ENCODE measurements at regions not wholly inside any gene's neighbourhood (a gene's known extent, or its start where the extent isn't known, plus 50 kb on each side); places are given as distances from the start of the nearest gene placed in this dataset.

- CTCF ChIA-PET, result no interaction called here
- TF ChIP-seq, protein P1, sequence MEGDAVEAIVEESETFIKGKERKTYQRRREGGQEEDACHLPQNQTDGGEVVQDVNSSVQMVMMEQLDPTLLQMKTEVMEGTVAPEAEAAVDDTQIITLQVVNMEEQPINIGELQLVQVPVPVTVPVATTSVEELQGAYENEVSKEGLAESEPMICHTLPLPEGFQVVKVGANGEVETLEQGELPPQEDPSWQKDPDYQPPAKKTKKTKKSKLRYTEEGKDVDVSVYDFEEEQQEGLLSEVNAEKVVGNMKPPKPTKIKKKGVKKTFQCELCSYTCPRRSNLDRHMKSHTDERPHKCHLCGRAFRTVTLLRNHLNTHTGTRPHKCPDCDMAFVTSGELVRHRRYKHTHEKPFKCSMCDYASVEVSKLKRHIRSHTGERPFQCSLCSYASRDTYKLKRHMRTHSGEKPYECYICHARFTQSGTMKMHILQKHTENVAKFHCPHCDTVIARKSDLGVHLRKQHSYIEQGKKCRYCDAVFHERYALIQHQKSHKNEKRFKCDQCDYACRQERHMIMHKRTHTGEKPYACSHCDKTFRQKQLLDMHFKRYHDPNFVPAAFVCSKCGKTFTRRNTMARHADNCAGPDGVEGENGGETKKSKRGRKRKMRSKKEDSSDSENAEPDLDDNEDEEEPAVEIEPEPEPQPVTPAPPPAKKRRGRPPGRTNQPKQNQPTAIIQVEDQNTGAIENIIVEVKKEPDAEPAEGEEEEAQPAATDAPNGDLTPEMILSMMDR (IDR thresholded peaks at IDR 0.05; ENCODE audit: unreplicated experiment), result no peak
- H3K27me3 Mint-ChIP-seq (ENCODE audit: unreplicated experiment), result no peaks in the 10 kb centered on the region
Measured at GRCh38 chr11:13160806-13161205, 116.8 kb upstream of the BMAL1 start.

GRCh38 chr11:13163158-13163557, 114.4 kb upstream of the BMAL1 start:
- H3K9me3 Mint-ChIP-seq (ENCODE audit: low read depth, unreplicated experiment), result no peaks in the 10 kb centered on the region
- H3K27me3 Mint-ChIP-seq (ENCODE audit: unreplicated experiment), result no peaks in the 10 kb centered on the region
- H3K27ac Mint-ChIP-seq (ENCODE audit: unreplicated experiment), result no peak overlapping the region
- peaks cover 21% of the 10 kb centered on the region for H3K4me1 Mint-ChIP-seq (ENCODE audit: low read depth, unreplicated experiment)
- intact Hi-C loops (cut with micrococcal nuclease; ENCODE audit: unreplicated experiment), result no loop called here
- no peak overlapping the region for H3K4me3 Mint-ChIP-seq (ENCODE audit: low read depth, unreplicated experiment)
- no peaks in the 10 kb centered on the region for H3K36me3 Mint-ChIP-seq (ENCODE audit: insufficient read depth, unreplicated experiment)
- CTCF ChIA-PET, result no interaction called here
- no TSS peak for BruUV-seq (replicated peaks)
- TF ChIP-seq, protein P1 (IDR thresholded peaks at IDR 0.05; ENCODE audit: unreplicated experiment), result no peak
- no peak for DNase-seq

More at GRCh38 chr11:13160806-13161205, 116.8 kb upstream of the BMAL1 start:
- Mint-ChIP-seq H3K9me3 (ENCODE audit: low read depth, unreplicated experiment) (no peaks in the 10 kb centered on the region), H3K4me3 (ENCODE audit: low read depth, unreplicated experiment) (no peak overlapping the region), H3K36me3 (ENCODE audit: insufficient read depth, unreplicated experiment) (no peaks in the 10 kb centered on the region), H3K27ac (ENCODE audit: unreplicated experiment) (no peak overlapping the region), H3K4me1 (ENCODE audit: low read depth, unreplicated experiment) (peaks cover 19% of the 10 kb centered on the region)
- no TSS peak for BruUV-seq (replicated peaks)
- intact Hi-C loops (cut with micrococcal nuclease; ENCODE audit: unreplicated experiment), result no loop called here
- DNase-seq, result no peak

- no TSS peak for BruUV-seq (replicated peaks)
- TF ChIP-seq, protein P1 (IDR thresholded peaks at IDR 0.05; ENCODE audit: unreplicated experiment), result no peak
- intact Hi-C loops (cut with micrococcal nuclease; ENCODE audit: unreplicated experiment), result loop anchor here (5.0 kb wide), 1 partner anchor 199 kb away; no protein-coding TSS in a partner anchor
- no peaks in the 10 kb centered on the region for H3K9me3 Mint-ChIP-seq (ENCODE audit: low read depth, unreplicated experiment)
- H3K27ac Mint-ChIP-seq (ENCODE audit: unreplicated experiment), result no peak overlapping the region
- no peaks in the 10 kb centered on the region for H3K27me3 Mint-ChIP-seq (ENCODE audit: unreplicated experiment)
- H3K4me1 Mint-ChIP-seq (ENCODE audit: low read depth, unreplicated experiment), result peaks cover 39% of the 10 kb centered on the region
- CTCF ChIA-PET, result interaction anchor here (0.6 kb wide), 1 partner anchor 186 kb away, joined by 3 read pairs; no protein-coding TSS in a partner anchor
- no peak for DNase-seq
- H3K36me3 Mint-ChIP-seq (ENCODE audit: insufficient read depth, unreplicated experiment), result no peaks in the 10 kb centered on the region
- no peak overlapping the region for H3K4me3 Mint-ChIP-seq (ENCODE audit: low read depth, unreplicated experiment)
Measured at GRCh38 chr11:13166036-13166435, 111.6 kb upstream of the BMAL1 start.

- Mint-ChIP-seq H3K27me3 (ENCODE audit: unreplicated experiment) (no peaks in the 10 kb centered on the region), H3K4me3 (ENCODE audit: low read depth, unreplicated experiment) (no peak overlapping the region), H3K9me3 (ENCODE audit: low read depth, unreplicated experiment) (no peaks in the 10 kb centered on the region), H3K4me1 (ENCODE audit: low read depth, unreplicated experiment) (peaks cover 39% of the 10 kb centered on the region), H3K27ac (ENCODE audit: unreplicated experiment) (no peak overlapping the region), H3K36me3 (ENCODE audit: insufficient read depth, unreplicated experiment) (no peaks in the 10 kb centered on the region)
- DNase-seq, result peak; percentile 52
- intact Hi-C loops (cut with micrococcal nuclease; ENCODE audit: unreplicated experiment), result loop anchor here (5.0 kb wide), 1 partner anchor 201 kb away; no protein-coding TSS in a partner anchor
- CTCF ChIA-PET, result interaction anchor here (1.2 kb wide), 1 partner anchor 204 kb away, joined by 5 read pairs; no protein-coding TSS in a partner anchor
- TF ChIP-seq, protein P1 (IDR thresholded peaks at IDR 0.05; ENCODE audit: unreplicated experiment), result no peak
- no TSS peak for BruUV-seq (replicated peaks)
Measured at GRCh38 chr11:13168271-13168670, 109.3 kb upstream of the BMAL1 start.
